IMR-90 (cell line): ENCODE measurements at regions not wholly inside any gene's neighbourhood (a gene's known extent, or its start where the extent isn't known, plus 50 kb on each side); places are given as distances from the start of the nearest gene placed in this dataset.

ENCODE experiments used
- ATAC-seq: fragments of 200-7000 bp; cut with Tn5 transposase; 2 replicates; pipeline ENCODE4 v1.9.1; 2020; ENCODE audit warnings: low read depth, mild to moderate bottlenecking, moderate library complexity
- BruUV-seq: library from RNA; stranded (reverse); fragments of 400-500 nt; replicated peaks from 2 replicates; lab custom pipeline; 2021; lab: Mats Ljungman, UMichigan
- CTCF ChIA-PET: fragments of 300-600 bp; formaldehyde crosslinking; extraction: SDS; loops from one replicate; lab custom pipeline; 2021; ENCODE audit warnings: antibody characterized with exemption; lab: Yijun Ruan, JAX
- POLR2A ChIA-PET: fragments of 300-600 bp; sonication (Branson Sonifier 250); formaldehyde crosslinking; loops from one replicate; lab custom pipeline; 2022; ENCODE audit warnings: antibody characterized with exemption; ENCODE audit not compliant: unreplicated experiment; lab: Charles Lee
- DNase-seq: peaks from one replicate; pipeline ENCODE4 v3.0.0; 2013
- H2AFZ ChIP-seq: replicated peaks from 2 replicates; pipeline ENCODE3; 2013; ENCODE audit warnings: low read length, mild to moderate bottlenecking; ENCODE audit not compliant: poor library complexity
- H2AK5ac ChIP-seq: 2 replicates; pipeline ENCODE4 v1.6.1; 2013; ENCODE audit warnings: low read depth, low read length, inconsistent platforms
- H2AK9ac ChIP-seq: replicated peaks from 2 replicates; pipeline ENCODE3; 2013; ENCODE audit warnings: mild to moderate bottlenecking, low read depth, low read length, moderate library complexity; ENCODE audit not compliant: poor library complexity
- H2BK120ac ChIP-seq: 2 replicates; pipeline ENCODE4 v1.6.1; 2013; ENCODE audit warnings: low read depth, low read length, inconsistent platforms
- H2BK15ac ChIP-seq: 3 replicates; pipeline ENCODE4 v1.6.1; 2013; ENCODE audit warnings: low read depth, low read length, inconsistent platforms
- H2BK20ac ChIP-seq: 2 replicates; pipeline ENCODE4 v1.6.1; 2013; ENCODE audit warnings: low read depth, mild to moderate bottlenecking, inconsistent platforms, low read length, moderate library complexity
- H2BK5ac ChIP-seq: 2 replicates; pipeline ENCODE4 v1.6.1; 2013; ENCODE audit warnings: mild to moderate bottlenecking, low read depth, low read length, inconsistent platforms; ENCODE audit not compliant: poor library complexity, severe bottlenecking
- H3K14ac ChIP-seq: replicated peaks from 2 replicates; pipeline ENCODE4 v1.6.1; 2013; ENCODE audit warnings: low read depth, low read length, inconsistent platforms
- H3K18ac ChIP-seq: 2 replicates; pipeline ENCODE4 v1.6.1; 2013; ENCODE audit warnings: low read depth, low read length, control low read depth
- H3K23ac ChIP-seq: 2 replicates; pipeline ENCODE4 v1.6.1; 2013; ENCODE audit warnings: low read depth, low read length, inconsistent platforms
- H3K27ac ChIP-seq: 2 replicates; pipeline ENCODE4 v1.5.1; 2013; ENCODE audit warnings: mild to moderate bottlenecking, control low read depth, low read length; ENCODE audit not compliant: insufficient read depth
- H3K27me3 ChIP-seq: 2 replicates; pipeline ENCODE4 v1.6.1; 2013; ENCODE audit warnings: low read length; ENCODE audit not compliant: control insufficient read depth, insufficient read depth
- H3K36me3 ChIP-seq: 2 replicates; pipeline ENCODE4 v1.6.1; 2013; ENCODE audit warnings: low read length, mixed read lengths; ENCODE audit not compliant: control insufficient read depth, insufficient read depth
- H3K4ac ChIP-seq: 2 replicates; pipeline ENCODE4 v1.6.1; 2013; ENCODE audit warnings: low read depth, low read length, inconsistent platforms
- H3K4me1 ChIP-seq: 2 replicates; pipeline ENCODE4 v1.6.1; 2013; ENCODE audit warnings: low read length, mixed read lengths; ENCODE audit not compliant: control insufficient read depth, insufficient read depth
- H3K4me2 ChIP-seq: 2 replicates; pipeline ENCODE4 v1.6.1; 2013; ENCODE audit warnings: low read depth, mild to moderate bottlenecking, control low read depth, low read length, moderate library complexity
- H3K4me3 ChIP-seq: 2 replicates; pipeline ENCODE4 v1.5.1; 2013; ENCODE audit warnings: low read depth, mild to moderate bottlenecking, control low read depth, low read length, moderate library complexity; ENCODE audit not compliant: insufficient read depth
- H3K56ac ChIP-seq: 2 replicates; pipeline ENCODE4 v1.6.1; 2013; ENCODE audit warnings: low read length, inconsistent platforms; ENCODE audit not compliant: insufficient read depth; ENCODE audit errors: extremely low read depth
- H3K79me1 ChIP-seq, 2 experiments: 2 replicates each; pipeline ENCODE4 v1.6.1; 2013; ENCODE audit warnings: low read length in 2 of 2, inconsistent platforms in 1 of 2, low read depth in 1 of 2
- H3K9ac ChIP-seq: 2 replicates; pipeline ENCODE4 v1.6.1; 2013; ENCODE audit warnings: low read depth, low read length, control low read depth
- H3K9me1 ChIP-seq: 2 replicates; pipeline ENCODE4 v1.6.1; 2013; ENCODE audit warnings: low read length, inconsistent platforms; ENCODE audit not compliant: insufficient read depth
- H3K9me3 ChIP-seq: 2 replicates; pipeline ENCODE4 v1.6.1; 2013; ENCODE audit warnings: low read length; ENCODE audit not compliant: control insufficient read depth, insufficient read depth
- H4K20me1 ChIP-seq: 2 replicates; pipeline ENCODE4 v1.6.1; 2013; ENCODE audit warnings: low read length, inconsistent platforms; ENCODE audit not compliant: insufficient read depth
- H4K5ac ChIP-seq: 2 replicates; pipeline ENCODE4 v1.6.1; 2013; ENCODE audit warnings: mild to moderate bottlenecking, low read depth, low read length, control low read depth
- H4K8ac ChIP-seq, 2 experiments: 2 replicates each; pipeline ENCODE4 v1.6.1; 2013; ENCODE audit warnings: low read depth in 2 of 2, low read length in 2 of 2, control low read depth in 1 of 2, inconsistent platforms in 1 of 2
- H4K91ac ChIP-seq: 2 replicates; pipeline ENCODE4 v1.6.1; 2013; ENCODE audit warnings: low read depth, low read length, inconsistent platforms; ENCODE audit not compliant: insufficient read depth
- BHLHE40 ChIP-seq: fragments of 150-350 bp; IDR thresholded peaks from 2 replicates; pipeline ENCODE4 v1.6.1; 2016; ENCODE audit warnings: mild to moderate bottlenecking, low read depth, low read length
- CHD1 ChIP-seq: IDR thresholded peaks from 2 replicates; pipeline ENCODE4 v1.6.1; 2012; ENCODE audit warnings: low read depth, low read length, improper control_type of control experiment
- MAFK ChIP-seq: IDR thresholded peaks from 2 replicates; pipeline ENCODE4 v1.6.1; 2012; ENCODE audit warnings: low read depth, low read length, improper control_type of control experiment
- MAZ ChIP-seq: IDR thresholded peaks from 2 replicates; pipeline ENCODE4 v1.6.1; 2012; ENCODE audit warnings: low read depth, mild to moderate bottlenecking, low read length, improper control_type of control experiment, moderate library complexity, borderline replicate concordance
- MXI1 ChIP-seq: IDR thresholded peaks from 2 replicates; pipeline ENCODE4 v1.6.1; 2012; ENCODE audit warnings: low read depth, mild to moderate bottlenecking, low read length, moderate library complexity, borderline replicate concordance
- NFE2L2 ChIP-seq: fragments of 150-350 bp; IDR thresholded peaks from 2 replicates; pipeline ENCODE4 v1.6.1; 2016; ENCODE audit warnings: low read depth, mild to moderate bottlenecking, low read length
- POLR2A ChIP-seq: IDR thresholded peaks from 2 replicates; pipeline ENCODE4 v1.6.1; 2012; ENCODE audit warnings: mild to moderate bottlenecking, low read depth, low read length
- RCOR1 ChIP-seq: IDR thresholded peaks from 2 replicates; pipeline ENCODE4 v1.6.1; 2012; ENCODE audit warnings: mild to moderate bottlenecking, low read length, improper control_type of control experiment; ENCODE audit not compliant: insufficient replicate concordance
- SMC3 ChIP-seq: fragments of 150-350 bp; IDR thresholded peaks from 2 replicates; pipeline ENCODE4 v1.6.1; 2016; ENCODE audit warnings: low read depth, mild to moderate bottlenecking, antibody characterized with exemption, low read length, moderate library complexity
- WGBS, 2 experiments: methylation state at CpG; one replicate each; pipeline versions ENCODE4 v1.1.5 to v1.1.7; 2013; ENCODE audit warnings: missing lambda C conversion rate in 2 of 2; ENCODE audit not compliant: insufficient read length in 1 of 2; ENCODE audit errors: extremely low coverage in 2 of 2; 5-methylcytosine and 5-hydroxymethylcytosine counted together
- dilution Hi-C: fragments of 300-500 bp; cut with HindIII; formaldehyde crosslinking; loops from one replicate; pipeline ENCODE4 v1.14.3; 2018; ENCODE audit warnings: low sequenced_read_pairs; ENCODE audit not compliant: unreplicated experiment
- in situ Hi-C: fragments of 300-500 bp; cut with MboI; formaldehyde crosslinking; loops from 3 replicates; pipeline ENCODE4 v1.14.3; 2019; ENCODE audit warnings: low sequenced_read_pairs, inconsistent platforms, mixed read lengths
- intact Hi-C: fragments of 100-400 bp; cut with micrococcal nuclease; formaldehyde crosslinking; loops from 2 replicates; pipeline ENCODE4 v1.10.0; 2022
- TF ChIP-seq, protein P1 (sequence below): fragments of 150-350 bp; IDR thresholded peaks from 2 replicates; pipeline ENCODE4 v1.6.1; 2016; ENCODE audit warnings: low read depth, mild to moderate bottlenecking, low read length, moderate library complexity, borderline replicate concordance
- TF ChIP-seq, protein P2 (sequence below): conservative IDR thresholded peaks from 2 replicates; pipeline ENCODE4 v1.5.1; 2012; ENCODE audit warnings: mild to moderate bottlenecking, low read depth, low read length, improper control_type of control experiment
- TF ChIP-seq, protein P3 (sequence below): fragments of 150-350 bp; IDR thresholded peaks from 2 replicates; pipeline ENCODE4 v1.6.1; 2017; ENCODE audit warnings: mild to moderate bottlenecking, antibody characterized with exemption, low read length, low read depth

DNA sequence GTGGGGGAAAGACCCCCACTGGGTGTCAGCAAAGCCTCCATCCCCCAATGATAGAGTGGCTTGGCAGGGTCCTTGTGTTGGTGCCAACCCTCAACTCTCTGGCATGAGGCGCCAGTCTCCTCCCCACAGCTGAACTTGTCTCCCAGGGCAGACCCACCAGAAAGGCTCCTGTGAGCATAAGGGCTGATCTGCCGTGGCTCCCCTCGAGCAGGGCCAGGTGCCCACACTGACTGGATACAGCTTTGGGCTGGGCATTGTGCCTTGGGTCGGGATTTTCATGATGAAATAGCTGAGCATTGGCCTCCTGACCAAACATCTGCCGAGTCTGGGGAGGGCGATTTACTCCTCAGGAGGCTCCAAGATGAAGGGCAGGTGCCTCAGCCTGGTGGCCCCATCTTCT lies 68.1 kb upstream of the NPTX2 start:
- Histone ChIP-seq H4K20me1 (no peaks in the 10 kb centered on the region), H4K8ac (no peak overlapping the region), H3K4me2 (no peak overlapping the region), H3K36me3 (no peaks in the 10 kb centered on the region), H3K27ac (no peak overlapping the region), H3K79me1 (no peaks in the 10 kb centered on the region), H3K4me1 (no peaks in the 10 kb centered on the region), H2BK120ac (no peak overlapping the region), H2AK9ac (no peak overlapping the region), H3K23ac (no peak overlapping the region), H3K9me1 (no peaks in the 10 kb centered on the region), H2BK5ac (no peak overlapping the region), H3K27me3 (no peaks in the 10 kb centered on the region), H2AK5ac (no peak overlapping the region), H4K91ac (no peak overlapping the region), H2BK20ac (no peak overlapping the region), H3K18ac (no peak overlapping the region), H2BK15ac (no peak overlapping the region), H3K9ac (no peak overlapping the region), H3K9me3 (peaks cover 22% of the 10 kb centered on the region; the same call in 1 of the 2 replicates), H4K5ac (no peak overlapping the region), H3K14ac (no peak overlapping the region), H3K4ac (no peak overlapping the region), H2AFZ (no peak overlapping the region), H3K4me3 (no peak overlapping the region), H3K56ac (no peak overlapping the region)
- in situ Hi-C loops = no loop called here
- no TSS peak for BruUV-seq
- DNase-seq (no peak), ATAC-seq (no peak)
- POLR2A ChIA-PET = no interaction called here
- TF ChIP-seq MXI1 (no peak), CHD1 (no peak), SMC3 (no peak), POLR2A (no peak), BHLHE40 (no peak), MAZ (no peak), RCOR1 (no peak), MAFK (no peak), NFE2L2 (no peak)
- TF ChIP-seq, protein P1, sequence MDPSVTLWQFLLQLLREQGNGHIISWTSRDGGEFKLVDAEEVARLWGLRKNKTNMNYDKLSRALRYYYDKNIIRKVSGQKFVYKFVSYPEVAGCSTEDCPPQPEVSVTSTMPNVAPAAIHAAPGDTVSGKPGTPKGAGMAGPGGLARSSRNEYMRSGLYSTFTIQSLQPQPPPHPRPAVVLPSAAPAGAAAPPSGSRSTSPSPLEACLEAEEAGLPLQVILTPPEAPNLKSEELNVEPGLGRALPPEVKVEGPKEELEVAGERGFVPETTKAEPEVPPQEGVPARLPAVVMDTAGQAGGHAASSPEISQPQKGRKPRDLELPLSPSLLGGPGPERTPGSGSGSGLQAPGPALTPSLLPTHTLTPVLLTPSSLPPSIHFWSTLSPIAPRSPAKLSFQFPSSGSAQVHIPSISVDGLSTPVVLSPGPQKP = no peak
- TF ChIP-seq, protein P2, sequence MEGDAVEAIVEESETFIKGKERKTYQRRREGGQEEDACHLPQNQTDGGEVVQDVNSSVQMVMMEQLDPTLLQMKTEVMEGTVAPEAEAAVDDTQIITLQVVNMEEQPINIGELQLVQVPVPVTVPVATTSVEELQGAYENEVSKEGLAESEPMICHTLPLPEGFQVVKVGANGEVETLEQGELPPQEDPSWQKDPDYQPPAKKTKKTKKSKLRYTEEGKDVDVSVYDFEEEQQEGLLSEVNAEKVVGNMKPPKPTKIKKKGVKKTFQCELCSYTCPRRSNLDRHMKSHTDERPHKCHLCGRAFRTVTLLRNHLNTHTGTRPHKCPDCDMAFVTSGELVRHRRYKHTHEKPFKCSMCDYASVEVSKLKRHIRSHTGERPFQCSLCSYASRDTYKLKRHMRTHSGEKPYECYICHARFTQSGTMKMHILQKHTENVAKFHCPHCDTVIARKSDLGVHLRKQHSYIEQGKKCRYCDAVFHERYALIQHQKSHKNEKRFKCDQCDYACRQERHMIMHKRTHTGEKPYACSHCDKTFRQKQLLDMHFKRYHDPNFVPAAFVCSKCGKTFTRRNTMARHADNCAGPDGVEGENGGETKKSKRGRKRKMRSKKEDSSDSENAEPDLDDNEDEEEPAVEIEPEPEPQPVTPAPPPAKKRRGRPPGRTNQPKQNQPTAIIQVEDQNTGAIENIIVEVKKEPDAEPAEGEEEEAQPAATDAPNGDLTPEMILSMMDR = no peak
- TF ChIP-seq, protein P3, sequence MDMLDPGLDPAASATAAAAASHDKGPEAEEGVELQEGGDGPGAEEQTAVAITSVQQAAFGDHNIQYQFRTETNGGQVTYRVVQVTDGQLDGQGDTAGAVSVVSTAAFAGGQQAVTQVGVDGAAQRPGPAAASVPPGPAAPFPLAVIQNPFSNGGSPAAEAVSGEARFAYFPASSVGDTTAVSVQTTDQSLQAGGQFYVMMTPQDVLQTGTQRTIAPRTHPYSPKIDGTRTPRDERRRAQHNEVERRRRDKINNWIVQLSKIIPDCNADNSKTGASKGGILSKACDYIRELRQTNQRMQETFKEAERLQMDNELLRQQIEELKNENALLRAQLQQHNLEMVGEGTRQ = no peak
- dilution Hi-C loops = no loop called here
- intact Hi-C loops = no loop called here
- WGBS, 2 experiments = 83% methylated on average over 5 of the region's 6 CpGs; no CpG with 5 or more reads in 1 of the 2 experiments
- CTCF ChIA-PET = no interaction called here
